ENCODE measurements at regions not wholly inside any gene's neighbourhood (a gene's known extent, or its start where the extent isn't known, plus 50 kb on each side); places are given as distances from the start of the nearest gene placed in this dataset.

GRCh38 chr14:42736408-42736807 lies 1129.7 kb downstream of the LRFN5 start:
- TF ChIP-seq JUN (IDR thresholded peaks at IDR 0.05; ENCODE audit: borderline replicate concordance, insufficient read depth, insufficient read length, low read depth): no peak
- TF ChIP-seq, protein P1, sequence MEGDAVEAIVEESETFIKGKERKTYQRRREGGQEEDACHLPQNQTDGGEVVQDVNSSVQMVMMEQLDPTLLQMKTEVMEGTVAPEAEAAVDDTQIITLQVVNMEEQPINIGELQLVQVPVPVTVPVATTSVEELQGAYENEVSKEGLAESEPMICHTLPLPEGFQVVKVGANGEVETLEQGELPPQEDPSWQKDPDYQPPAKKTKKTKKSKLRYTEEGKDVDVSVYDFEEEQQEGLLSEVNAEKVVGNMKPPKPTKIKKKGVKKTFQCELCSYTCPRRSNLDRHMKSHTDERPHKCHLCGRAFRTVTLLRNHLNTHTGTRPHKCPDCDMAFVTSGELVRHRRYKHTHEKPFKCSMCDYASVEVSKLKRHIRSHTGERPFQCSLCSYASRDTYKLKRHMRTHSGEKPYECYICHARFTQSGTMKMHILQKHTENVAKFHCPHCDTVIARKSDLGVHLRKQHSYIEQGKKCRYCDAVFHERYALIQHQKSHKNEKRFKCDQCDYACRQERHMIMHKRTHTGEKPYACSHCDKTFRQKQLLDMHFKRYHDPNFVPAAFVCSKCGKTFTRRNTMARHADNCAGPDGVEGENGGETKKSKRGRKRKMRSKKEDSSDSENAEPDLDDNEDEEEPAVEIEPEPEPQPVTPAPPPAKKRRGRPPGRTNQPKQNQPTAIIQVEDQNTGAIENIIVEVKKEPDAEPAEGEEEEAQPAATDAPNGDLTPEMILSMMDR (IDR thresholded peaks at IDR 0.05; ENCODE audit: extremely low read depth in 1 of 2, insufficient read depth in 1 of 2, low read depth in 1 of 2, low read length in 2 of 2): no peak

All from endothelial cell of umbilical vein (primary cell).